ENCODE measurements at regions not wholly inside any gene's neighbourhood (a gene's known extent, or its start where the extent isn't known, plus 50 kb on each side); places are given as distances from the start of the nearest gene placed in this dataset.
"Not testable (repeated sequence)": the region's sequence is repeated elsewhere in the genome, so short reads cannot be mapped to it uniquely, and the experiment has no call there.

GRCh38 chr2:90293806-90294205 is 1602.3 kb downstream of the RPIA start:
- TF ChIP-seq EZH2 (IDR thresholded peaks at IDR 0.05); POLR2AphosphoS5 (IDR thresholded peaks at IDR 0.05; ENCODE audit: borderline replicate concordance, low read depth, low read length); FOXP2 (optimal IDR thresholded peaks at IDR 0.05; ENCODE audit: control extremely low read depth, extremely low read length, insufficient read depth): not testable (repeated sequence)

All from SK-N-MC (cell line).